ENCODE measurements at regions not wholly inside any gene's neighbourhood (a gene's known extent, or its start where the extent isn't known, plus 50 kb on each side); places are given as distances from the start of the nearest gene placed in this dataset.
"Not testable (repeated sequence)": the region's sequence is repeated elsewhere in the genome, so short reads cannot be mapped to it uniquely, and the experiment has no call there.

GRCh38 chr12:33107827-33108226, 211.2 kb upstream of the PKP2 start:
- not testable (repeated sequence) for TF ChIP-seq GATA2, THAP12 (CRISPR knock-in tag; IDR thresholded peaks at IDR 0.05)

Data from K562 (cell line).